HCT116 (cell line): ENCODE measurements at regions not wholly inside any gene's neighbourhood (a gene's known extent, or its start where the extent isn't known, plus 50 kb on each side); places are given as distances from the start of the nearest gene placed in this dataset.

Source experiments
- ATAC-seq: fragments of 200-7000 bp; cut with Tn5 transposase; 2 replicates; pipeline ENCODE4 v1.9.1; 2020; ENCODE audit warnings: mild to moderate bottlenecking, moderate library complexity
- BruUV-seq: library from RNA; stranded (reverse); fragments of 400-500 nt; replicated peaks from 2 replicates; lab custom pipeline; 2021; lab: Mats Ljungman, UMichigan
- CTCF ChIA-PET: fragments of 300-600 bp; sonication (Branson Sonifier 250); formaldehyde crosslinking; loops from one replicate; lab custom pipeline; 2021; ENCODE audit warnings: antibody characterized with exemption; lab: Charles Lee
- POLR2A ChIA-PET: fragments of 300-600, 350-600 bp; sonication (Branson Sonifier 250); formaldehyde crosslinking; loops from one replicate; lab custom pipeline; 2021; ENCODE audit warnings: antibody characterized with exemption; lab: Charles Lee
- RAD21 ChIA-PET, 2 experiments: fragments of 300-600 bp; sonication (Branson Sonifier 250); formaldehyde crosslinking; loops; one replicate each; lab custom pipeline; 2023; ENCODE audit warnings: low total read pairs in 2 of 2; ENCODE audit not compliant: uncharacterized antibody in 2 of 2, unreplicated experiment in 2 of 2, low non-redundant PET in 1 of 2; lab: Charles Lee
- DNase-seq: peaks from one replicate; pipeline ENCODE4 v3.0.0-alpha.2; 2010; ENCODE audit warnings: low read depth, low spot score
- H2AFZ ChIP-seq: fragments of 200-600 bp; shearing (Covaris generic), sonication (generic); 2 replicates; pipeline ENCODE4 v1.6.1; 2017; ENCODE audit warnings: low read depth, mixed run types, mixed read lengths, antibody characterized with exemption, low read length; ENCODE audit not compliant: poor library complexity, severe bottlenecking
- H3K27ac ChIP-seq: 2 replicates; pipeline ENCODE4 v1.5.1; 2012; ENCODE audit warnings: low read depth, low read length
- H3K27me3 ChIP-seq: fragments of 200-600 bp; sonication (generic); 2 replicates; pipeline ENCODE4 v1.6.1; 2016; ENCODE audit warnings: mixed run types, low read length, mixed read lengths; ENCODE audit not compliant: insufficient read depth
- H3K36me3 ChIP-seq, 2 experiments: fragments of 200-500 bp in 1 of 2; fragments of 200-600 bp in 1 of 2; sonication (Bioruptor generic) in 1 of 2; sonication (generic) in 1 of 2; 2 replicates each; pipeline versions ENCODE4 v1.5.1 to v1.6.1; 2014 to 2016; ENCODE audit warnings: low read length in 2 of 2, inconsistent platforms in 1 of 2, mixed read lengths in 1 of 2, mixed run types in 1 of 2; ENCODE audit not compliant: insufficient read depth in 2 of 2, control insufficient read depth in 1 of 2
- H3K4me1 ChIP-seq, 2 experiments: fragments of 200-600 bp in 1 of 2; sonication (generic) in 1 of 2; 2 replicates each; pipeline versions ENCODE4 v1.5.1 to v1.6.1; 2012 to 2017; ENCODE audit warnings: low read length in 2 of 2, inconsistent platforms in 1 of 2, mild to moderate bottlenecking in 1 of 2, mixed read lengths in 1 of 2, mixed run types in 1 of 2, moderate library complexity in 1 of 2; ENCODE audit not compliant: insufficient read depth in 2 of 2, control insufficient read depth in 1 of 2
- H3K4me2 ChIP-seq: fragments of 200-600 bp; sonication (generic); 2 replicates; pipeline ENCODE4 v1.6.1; 2017; ENCODE audit warnings: mixed run types, low read length, mixed read lengths
- H3K4me3 ChIP-seq, 2 experiments: fragments of 200-600 bp in 1 of 2; sonication (generic) in 1 of 2; replicated peaks in 1 of 2; 2 replicates each; pipeline ENCODE4 v1.5.1; 2011 to 2016; ENCODE audit warnings: low read length in 2 of 2, control low read depth in 1 of 2, low read depth in 1 of 2, mild to moderate bottlenecking in 1 of 2, mixed read lengths in 1 of 2, mixed run types in 1 of 2
- H3K79me2 ChIP-seq: fragments of 200-600 bp; sonication (generic); 2 replicates; pipeline ENCODE4 v1.6.1; 2017; ENCODE audit warnings: mild to moderate bottlenecking, mixed run types, low read length, moderate library complexity, mixed read lengths; ENCODE audit not compliant: insufficient read depth
- H3K9ac ChIP-seq: fragments of 200-600 bp; sonication (generic); 2 replicates; pipeline ENCODE4 v1.6.1; 2016; ENCODE audit warnings: low read length, mixed read lengths
- H3K9me2 ChIP-seq: fragments of 200-600 bp; sonication (generic), shearing (Covaris generic); 2 replicates; pipeline ENCODE4 v1.6.1; 2017; ENCODE audit warnings: mixed run types, mild to moderate bottlenecking, moderate library complexity; ENCODE audit not compliant: insufficient read depth
- H3K9me3 ChIP-seq, 2 experiments: fragments of 200-500 bp in 1 of 2; fragments of 200-600 bp in 1 of 2; sonication (Bioruptor generic) in 1 of 2; sonication (generic) in 1 of 2; 2 replicates each; pipeline ENCODE4 v1.6.1; 2014 to 2017; ENCODE audit warnings: low read length in 2 of 2, mixed read lengths in 2 of 2, inconsistent platforms in 1 of 2, low read depth in 1 of 2, mild to moderate bottlenecking in 1 of 2, mixed run types in 1 of 2, moderate library complexity in 1 of 2; ENCODE audit not compliant: control insufficient read depth in 1 of 2, insufficient read depth in 1 of 2
- H4K20me1 ChIP-seq: fragments of 200-600 bp; sonication (generic), shearing (Covaris generic); 2 replicates; pipeline ENCODE4 v1.6.1; 2017; ENCODE audit warnings: mixed run types, mild to moderate bottlenecking, moderate library complexity; ENCODE audit not compliant: insufficient read depth
- EZH2 ChIP-seq: fragments of 200-600 bp; sonication (generic); IDR thresholded peaks from 2 replicates; pipeline ENCODE4 v1.6.1; 2017; ENCODE audit warnings: antibody characterized with exemption, mixed run types
- FOSL1 ChIP-seq: IDR thresholded peaks from 2 replicates; pipeline ENCODE4 v1.6.1; 2012; ENCODE audit warnings: low read depth
- POLR2A ChIP-seq: IDR thresholded peaks from 2 replicates; pipeline ENCODE4 v1.7.0; 2011; ENCODE audit warnings: borderline replicate concordance; ENCODE audit not compliant: insufficient read depth, insufficient read length; ENCODE audit errors: extremely low read depth
- SP1 ChIP-seq: IDR thresholded peaks from 2 replicates; pipeline ENCODE4 v1.6.1; 2012; ENCODE audit warnings: low read depth
- ZNF274 ChIP-seq: fragments of 200-500 bp; sonication (Bioruptor generic); IDR thresholded peaks from 2 replicates; pipeline ENCODE4 v1.6.1; 2014; ENCODE audit warnings: mild to moderate bottlenecking, low read depth, low read length, inconsistent platforms
- intact Hi-C: fragments of 100-400 bp; cut with micrococcal nuclease; formaldehyde crosslinking; loops from 2 replicates; pipeline ENCODE4 v1.10.0; 2022

- no peak for DNase-seq
- ChIA-PET CTCF (no interaction called here), RAD21 (no interaction called here), POLR2A (no interaction called here)
- H3K79me2 ChIP-seq: no peaks in the 10 kb centered on the region
- TF ChIP-seq POLR2A (no peak), EZH2 (no peak), SP1 (no peak), FOSL1 (no peak)
- ATAC-seq: no peak
- H3K4me3 ChIP-seq: no peak overlapping the region
- H3K36me3 ChIP-seq: no peaks in the 10 kb centered on the region
- H3K27ac ChIP-seq: no peak overlapping the region
- no peaks in the 10 kb centered on the region for H3K27me3 ChIP-seq
- no peaks in the 10 kb centered on the region for H4K20me1 ChIP-seq
- H3K4me1 ChIP-seq: no peaks in the 10 kb centered on the region
- no peak overlapping the region for H3K9ac ChIP-seq
- no peaks in the 10 kb centered on the region for H3K9me3 ChIP-seq
- H3K9me2 ChIP-seq: no peaks in the 10 kb centered on the region
- no peak overlapping the region for H2AFZ ChIP-seq
- no peak overlapping the region for H3K4me2 ChIP-seq
- BruUV-seq: no TSS peak
- intact Hi-C loops: no loop called here
Measured at GRCh38 chr2:186136860-186137259, 349.2 kb upstream of the ZC3H15 start.

- Histone ChIP-seq H3K27ac (no peak overlapping the region), H3K36me3 (no peaks in the 10 kb centered on the region), H3K4me1 (no peaks in the 10 kb centered on the region), H3K27me3 (no peaks in the 10 kb centered on the region), H3K9me2 (no peaks in the 10 kb centered on the region), H3K4me3 (no peak overlapping the region), H3K79me2 (no peaks in the 10 kb centered on the region), H3K9ac (no peak overlapping the region), H2AFZ (no peak overlapping the region), H3K9me3 (no peaks in the 10 kb centered on the region), H3K4me2 (no peak overlapping the region), H4K20me1 (no peaks in the 10 kb centered on the region)
- DNase-seq: no peak
- CTCF ChIA-PET: no interaction called here
- no peak for ATAC-seq
- no peak for TF ChIP-seq ZNF274
- intact Hi-C loops: no loop called here
- no TSS peak for BruUV-seq
- RAD21 ChIA-PET: no interaction called here
- POLR2A ChIA-PET: no interaction called here
Measured at GRCh38 chr2:186138845-186139244, 347.2 kb upstream of the ZC3H15 start.
